H1 (cell line): ENCODE measurements at regions not wholly inside any gene's neighbourhood (a gene's known extent, or its start where the extent isn't known, plus 50 kb on each side); places are given as distances from the start of the nearest gene placed in this dataset.

ENCODE experiments used
- CTCF ChIA-PET: fragments of 300-600 bp; sonication (Branson Sonifier 250); formaldehyde crosslinking; loops from one replicate; lab custom pipeline; 2021; ENCODE audit not compliant: partially characterized antibody; lab: Charles Lee
- POLR2A ChIA-PET: fragments of 300-600 bp; sonication (Branson Sonifier 250); formaldehyde crosslinking; loops from one replicate; lab custom pipeline; 2021; ENCODE audit warnings: inconsistent platforms; ENCODE audit not compliant: partially characterized antibody; lab: Charles Lee
- DNase-seq, 2 experiments: peaks; one replicate each; pipeline versions ENCODE4 v3.0.0 to v3.0.0-alpha.2; 2010 to 2022; ENCODE audit warnings: low spot score in 2 of 2, low read depth in 1 of 2, mixed read lengths in 1 of 2
- FAIRE-seq: peaks from 2 replicates; lab custom pipeline; 2011; peaks lifted over from hg19 to GRCh38; lab: Jason Lieb, UNC
- H2AFZ ChIP-seq: 2 replicates; pipeline ENCODE4 v1.8.1; 2012; ENCODE audit warnings: low read length, inconsistent platforms
- H2AK5ac ChIP-seq: 2 replicates; pipeline ENCODE4 v1.6.1; 2013; ENCODE audit warnings: low read depth, low read length
- H2BK120ac ChIP-seq: replicated peaks from 2 replicates; pipeline ENCODE3; 2013; ENCODE audit warnings: low read depth, low read length, inconsistent platforms
- H2BK12ac ChIP-seq: 2 replicates; pipeline ENCODE4 v1.6.1; 2013; ENCODE audit warnings: low read depth, low read length
- H2BK15ac ChIP-seq: 2 replicates; pipeline ENCODE4 v1.6.1; 2013; ENCODE audit warnings: low read length
- H2BK20ac ChIP-seq: 2 replicates; pipeline ENCODE4 v1.6.1; 2013; ENCODE audit warnings: low read length
- H2BK5ac ChIP-seq: 2 replicates; pipeline ENCODE4 v1.6.1; 2013; ENCODE audit warnings: low read depth, low read length
- H3K14ac ChIP-seq: 2 replicates; pipeline ENCODE4 v1.6.1; 2013; ENCODE audit warnings: inconsistent platforms; ENCODE audit not compliant: insufficient read length
- H3K18ac ChIP-seq: 2 replicates; pipeline ENCODE4 v1.6.1; 2013; ENCODE audit warnings: low read length; ENCODE audit errors: extremely low read depth
- H3K23ac ChIP-seq: 2 replicates; pipeline ENCODE4 v1.6.1; 2013; ENCODE audit warnings: inconsistent platforms; ENCODE audit not compliant: insufficient read length
- H3K23me2 ChIP-seq: 2 replicates; pipeline ENCODE4 v1.6.1; 2013; ENCODE audit warnings: low read depth, low read length
- H3K27ac ChIP-seq: 2 replicates; pipeline ENCODE4 v1.6.1; 2011; ENCODE audit warnings: low read depth, low read length, inconsistent platforms
- H3K27me3 ChIP-seq, 4 experiments: replicated peaks in 1 of 4; 1 replicate in 1 of 4; 2 replicates in 3 of 4; pipeline versions ENCODE4 v1.6.1 to v1.8.1; 2011 to 2013; ENCODE audit warnings: low read length in 3 of 4, mild to moderate bottlenecking in 3 of 4, inconsistent platforms in 2 of 4, mixed read lengths in 2 of 4, moderate library complexity in 1 of 4; ENCODE audit not compliant: control insufficient read depth in 3 of 4, insufficient read depth in 3 of 4; ENCODE audit errors: extremely low read depth in 1 of 4
- H3K36me3 ChIP-seq, 4 experiments: 2 replicates each; pipeline versions ENCODE4 v1.6.1 to v1.8.1; 2011 to 2013; ENCODE audit warnings: mild to moderate bottlenecking in 4 of 4, low read length in 3 of 4, moderate library complexity in 2 of 4, control low read depth in 1 of 4, inconsistent platforms in 1 of 4; ENCODE audit not compliant: insufficient read depth in 4 of 4, control insufficient read depth in 2 of 4
- H3K4ac ChIP-seq: replicated peaks from 2 replicates; pipeline ENCODE3; 2013; ENCODE audit warnings: low read length, low read depth, mixed read lengths, inconsistent platforms; ENCODE audit not compliant: insufficient read length
- H3K4me1 ChIP-seq, 4 experiments: replicated peaks in 1 of 4; 1 replicate in 1 of 4; 2 replicates in 3 of 4; pipeline versions ENCODE4 v1.6.1 to v1.8.1; 2011 to 2013; ENCODE audit warnings: low read length in 3 of 4, inconsistent platforms in 2 of 4, mixed read lengths in 1 of 4; ENCODE audit not compliant: insufficient read depth in 4 of 4, control insufficient read depth in 3 of 4
- H3K4me2 ChIP-seq, 2 experiments: 2 replicates each; pipeline versions ENCODE4 v1.6.1 to v1.8.1; 2011 to 2013; ENCODE audit warnings: low read depth in 2 of 2, low read length in 2 of 2, control low read depth in 1 of 2, inconsistent platforms in 1 of 2, mild to moderate bottlenecking in 1 of 2; ENCODE audit not compliant: insufficient read depth in 1 of 2
- H3K4me3 ChIP-seq, 4 experiments: fragments of 200-600, 300-600 bp in 1 of 4; sonication (generic), shearing (Covaris generic), sonication (Bioruptor Twin) in 1 of 4; 2 replicates each; pipeline versions ENCODE4 v1.5.1 to v1.8.1; 2011 to 2016; ENCODE audit warnings: low read length in 4 of 4, low read depth in 3 of 4, control low read depth in 2 of 4, inconsistent platforms in 2 of 4, mild to moderate bottlenecking in 2 of 4, mixed read lengths in 1 of 4, moderate library complexity in 1 of 4; ENCODE audit not compliant: insufficient read depth in 2 of 4; ENCODE audit errors: extremely low read depth in 1 of 4
- H3K56ac ChIP-seq: replicated peaks from 2 replicates; pipeline ENCODE3; 2013; ENCODE audit warnings: low read depth, mild to moderate bottlenecking, mixed read lengths, low read length, inconsistent platforms; ENCODE audit not compliant: insufficient read length
- H3K79me1 ChIP-seq: 2 replicates; pipeline ENCODE4 v1.6.1; 2013; ENCODE audit warnings: low read depth, low read length, control low read depth
- H3K79me2 ChIP-seq, 2 experiments: 2 replicates each; pipeline versions ENCODE4 v1.6.1 to v1.8.1; 2012 to 2013; ENCODE audit warnings: low read length in 2 of 2, mild to moderate bottlenecking in 2 of 2, inconsistent platforms in 1 of 2; ENCODE audit not compliant: insufficient read depth in 2 of 2, control insufficient read depth in 1 of 2
- H3K9ac ChIP-seq, 4 experiments: replicated peaks in 1 of 4; 1 replicate in 1 of 4; 2 replicates in 3 of 4; pipeline versions ENCODE4 v1.6.1 to v1.8.1; 2011 to 2013; ENCODE audit warnings: low read depth in 3 of 4, low read length in 3 of 4, control low read depth in 2 of 4, mild to moderate bottlenecking in 2 of 4, moderate library complexity in 2 of 4, inconsistent platforms in 1 of 4; ENCODE audit errors: extremely low read depth in 1 of 4
- H3K9me3 ChIP-seq, 2 experiments: 2 replicates each; pipeline versions ENCODE4 v1.6.1 to v1.8.1; 2012 to 2013; ENCODE audit warnings: mild to moderate bottlenecking in 2 of 2, moderate library complexity in 2 of 2, control low read depth in 1 of 2, inconsistent platforms in 1 of 2, low read depth in 1 of 2, low read length in 1 of 2, mixed read lengths in 1 of 2; ENCODE audit not compliant: insufficient read depth in 2 of 2
- H4K20me1 ChIP-seq, 2 experiments: replicated peaks in 1 of 2; 2 replicates each; pipeline versions ENCODE3 to v1.8.1; 2011 to 2013; ENCODE audit warnings: inconsistent platforms in 2 of 2, low read length in 2 of 2, mild to moderate bottlenecking in 1 of 2; ENCODE audit not compliant: insufficient read depth in 2 of 2, control insufficient read depth in 1 of 2
- H4K5ac ChIP-seq: 2 replicates; pipeline ENCODE4 v1.6.1; 2013; ENCODE audit warnings: low read length, low read depth, mixed read lengths, inconsistent platforms; ENCODE audit not compliant: insufficient read length
- H4K8ac ChIP-seq: 2 replicates; pipeline ENCODE4 v1.8.0; 2013; ENCODE audit warnings: mild to moderate bottlenecking, moderate library complexity, low read length, inconsistent platforms; ENCODE audit not compliant: insufficient read depth; ENCODE audit errors: extremely low read depth
- H4K91ac ChIP-seq: replicated peaks from 2 replicates; pipeline ENCODE3; 2013; ENCODE audit warnings: low read length, mixed read lengths, inconsistent platforms; ENCODE audit not compliant: insufficient read length
- CBX8 ChIP-seq: fragments of 300-800, 300-1000 bp; sonication (generic); IDR thresholded peaks from 2 replicates; pipeline ENCODE4 v1.7.1; 2016; ENCODE audit warnings: low read depth, low read length, borderline replicate concordance
- CEBPB ChIP-seq: IDR thresholded peaks from 2 replicates; pipeline ENCODE4 v1.6.1; 2012; ENCODE audit warnings: low read depth, low read length
- CHD1 ChIP-seq: IDR thresholded peaks from 2 replicates; pipeline ENCODE4 v1.6.1; 2012; ENCODE audit warnings: low read depth, low read length, improper control_type of control experiment
- EGR1 ChIP-seq: IDR thresholded peaks from 2 replicates; pipeline ENCODE4 v1.6.1; 2011; ENCODE audit warnings: low read depth, low read length, borderline replicate concordance
- FOSL1 ChIP-seq: IDR thresholded peaks from 2 replicates; pipeline ENCODE4 v1.6.1; 2011; ENCODE audit warnings: mild to moderate bottlenecking, low read depth, low read length, moderate library complexity; ENCODE audit not compliant: insufficient read depth
- GABPA ChIP-seq: IDR thresholded peaks from 2 replicates; pipeline ENCODE4 v1.6.1; 2011; ENCODE audit warnings: mild to moderate bottlenecking, low read length, moderate library complexity, borderline replicate concordance; ENCODE audit not compliant: insufficient read depth
- JUND ChIP-seq: IDR thresholded peaks from 2 replicates; pipeline ENCODE4 v1.6.1; 2011; ENCODE audit warnings: mild to moderate bottlenecking, improper control_type of control experiment, low read length
- POU5F1 ChIP-seq: IDR thresholded peaks from 2 replicates; pipeline ENCODE4 v1.6.1; 2011; ENCODE audit warnings: low read depth, mild to moderate bottlenecking, low read length, moderate library complexity
- RAD21 ChIP-seq, 2 experiments: IDR thresholded peaks in 1 of 2; conservative IDR thresholded peaks in 1 of 2; 2 replicates each; pipeline ENCODE4 v1.6.1; 2011; ENCODE audit warnings: low read depth in 2 of 2, low read length in 2 of 2, improper control_type of control experiment in 1 of 2, inconsistent platforms in 1 of 2, mild to moderate bottlenecking in 1 of 2, moderate library complexity in 1 of 2
- RNF2 ChIP-seq: fragments of 200-900, 300-1000 bp; sonication (generic); IDR thresholded peaks from 2 replicates; pipeline ENCODE4 v1.7.1; 2016; ENCODE audit warnings: borderline replicate concordance, low read depth, mild to moderate bottlenecking, antibody characterized with exemption, low read length; ENCODE audit not compliant: poor library complexity, severe bottlenecking; ENCODE audit errors: missing control alignments
- SIX5 ChIP-seq: IDR thresholded peaks from 2 replicates; pipeline ENCODE4 v1.6.1; 2011; ENCODE audit warnings: mild to moderate bottlenecking, low read depth, low read length
- SP1 ChIP-seq: IDR thresholded peaks from 2 replicates; pipeline ENCODE4 v1.6.1; 2011; ENCODE audit warnings: low read depth, low read length
- SP4 ChIP-seq: IDR thresholded peaks from 2 replicates; pipeline ENCODE4 v1.6.1; 2012; ENCODE audit warnings: low read length, inconsistent platforms
- SUZ12 ChIP-seq: fragments of 200-600 bp; sonication (generic); IDR thresholded peaks from 2 replicates; pipeline ENCODE4 v1.6.1; 2012; ENCODE audit warnings: mild to moderate bottlenecking, inconsistent platforms, low read length, moderate library complexity, mixed read lengths
- TEAD4 ChIP-seq: IDR thresholded peaks from 2 replicates; pipeline ENCODE4 v1.6.1; 2012; ENCODE audit warnings: low read depth, low read length, inconsistent platforms, mixed read lengths
- ZNF274 ChIP-seq: IDR thresholded peaks from 2 replicates; pipeline ENCODE4 v1.7.0; 2012; ENCODE audit warnings: low read length, borderline replicate concordance; ENCODE audit errors: extremely low read depth
- WGBS, 2 experiments: shearing (Covaris generic) in 1 of 2; methylation state at CpG; one replicate each; pipeline versions ENCODE4 v1.1.6 to v1.1.7; 2013 to 2015; ENCODE audit warnings: low lambda C conversion rate in 2 of 2, mixed read lengths in 2 of 2, inconsistent platforms in 1 of 2, low coverage in 1 of 2, missing lambda C conversion rate in 1 of 2; ENCODE audit not compliant: insufficient replicate concordance in 2 of 2, insufficient coverage in 1 of 2, insufficient read length in 1 of 2; ENCODE audit errors: extremely low coverage in 1 of 2, missing lambda C conversion rate in 1 of 2; 5-methylcytosine and 5-hydroxymethylcytosine counted together

DNA sequence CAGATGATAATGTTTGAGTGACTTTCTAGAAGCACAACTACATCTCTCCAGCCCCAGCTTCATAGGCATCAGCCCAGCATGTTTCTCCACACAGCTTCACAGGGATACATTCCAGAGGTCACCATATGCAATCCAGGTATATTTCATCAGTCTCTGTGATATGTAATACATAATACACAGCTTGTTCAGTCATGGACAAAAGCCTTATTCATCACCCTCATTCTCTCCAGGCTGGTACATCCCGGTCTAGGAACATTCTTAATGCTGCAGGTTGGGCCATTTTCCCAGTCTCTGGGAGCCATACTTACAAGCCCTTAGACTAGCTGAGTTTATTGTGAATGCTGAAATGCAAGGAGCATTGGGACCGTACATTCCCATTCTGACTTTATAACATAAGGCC is 169.4 kb downstream of the TMEM200A start:
- Histone ChIP-seq H3K4ac (no peak overlapping the region), H3K27me3 (no peaks in the 10 kb centered on the region), H3K18ac (no peak overlapping the region), H3K23ac (no peak overlapping the region), H4K91ac (no peak overlapping the region), H2BK5ac (no peak overlapping the region), H2AFZ (no peak overlapping the region), H3K4me3 (no peak overlapping the region), H2BK12ac (no peak overlapping the region), H3K36me3 (no peaks in the 10 kb centered on the region), H3K56ac (no peak overlapping the region), H3K9me3 (no peaks in the 10 kb centered on the region), H4K20me1 (no peaks in the 10 kb centered on the region), H2BK120ac (no peak overlapping the region), H3K4me2 (no peak overlapping the region), H3K79me1 (no peaks in the 10 kb centered on the region), H3K27ac (no peak overlapping the region), H3K4me1 (no peaks in the 10 kb centered on the region), H3K23me2 (no peaks in the 10 kb centered on the region), H2AK5ac (no peak overlapping the region), H2BK20ac (no peak overlapping the region), H3K9ac (no peak overlapping the region), H3K14ac (no peak overlapping the region), H4K8ac (no peak overlapping the region), H2BK15ac (no peak overlapping the region), H3K79me2 (no peaks in the 10 kb centered on the region), H4K5ac (no peak overlapping the region)
- CTCF ChIA-PET = interaction anchor here (0.8 kb wide), 1 partner anchor 17 kb away, joined by 3 read pairs; no protein-coding TSS in a partner anchor
- 92% methylated on average over 2 of the region's 2 CpGs; no CpG with 5 or more reads in 1 of the 2 experiments for WGBS, 2 experiments
- TF ChIP-seq POU5F1 (no peak), RAD21 (IDR thresholded peaks at IDR 0.05 in 1 of 2, conservative IDR thresholded peaks at IDR 0.05 in 1 of 2; ENCODE audit: low read depth in 2 of 2, low read length in 2 of 2) (no peak), CHD1 (no peak), TEAD4 (no peak), CEBPB (no peak), SP4 (no peak), SIX5 (no peak), RNF2 (no peak), JUND (no peak), EGR1 (no peak), FOSL1 (no peak), SP1 (no peak), ZNF274 (no peak), CBX8 (no peak), SUZ12 (no peak), GABPA (no peak)
- FAIRE-seq (no peak), DNase-seq (no peak)
- POLR2A ChIA-PET = no interaction called here
